ENCODE measurements at regions not wholly inside any gene's neighbourhood (a gene's known extent, or its start where the extent isn't known, plus 50 kb on each side); places are given as distances from the start of the nearest gene placed in this dataset.

DNA sequence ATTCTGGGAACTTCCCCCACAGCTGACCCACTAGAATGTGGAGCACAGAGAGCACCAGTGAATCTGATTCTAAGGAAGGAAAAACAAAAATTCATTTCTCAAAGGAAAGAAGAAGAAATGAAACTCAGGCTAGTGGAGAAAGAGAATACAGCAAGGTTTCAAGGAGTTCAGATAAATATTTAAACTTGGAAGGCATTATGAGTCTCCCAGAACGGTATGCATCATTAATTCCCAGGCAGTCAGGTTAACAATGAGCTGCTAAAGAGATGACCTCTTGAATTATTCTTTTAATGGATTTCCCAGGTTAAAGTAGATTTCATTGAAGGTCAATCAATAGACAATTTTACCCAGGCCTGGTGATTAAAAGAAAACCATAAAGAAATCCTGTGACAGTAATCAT is 103.6 kb upstream of the KAZN start:
- Mint-ChIP-seq H3K27ac (ENCODE audit: low read depth, unreplicated experiment) (no peak overlapping the region), H3K4me3 (ENCODE audit: unreplicated experiment) (no peak overlapping the region), H3K27me3 (ENCODE audit: insufficient read depth, unreplicated experiment) (no peaks in the 10 kb centered on the region), H3K4me1 (ENCODE audit: insufficient read depth, unreplicated experiment) (no peaks in the 10 kb centered on the region), H3K36me3 (ENCODE audit: insufficient read depth, unreplicated experiment) (no peaks in the 10 kb centered on the region), H3K9me3 (ENCODE audit: unreplicated experiment) (no peaks in the 10 kb centered on the region)
- POLR2A ChIA-PET: interaction anchor here (0.8 kb wide), 1 partner anchor 22 kb away, joined by 3 read pairs; no protein-coding TSS in a partner anchor
- intact Hi-C loops (cut with micrococcal nuclease): no loop called here
- CTCF ChIA-PET: no interaction called here
- BruUV-seq (replicated peaks): no TSS peak
- DNase-seq (ENCODE audit: unreplicated experiment): no peak
- TF ChIP-seq, protein P1, sequence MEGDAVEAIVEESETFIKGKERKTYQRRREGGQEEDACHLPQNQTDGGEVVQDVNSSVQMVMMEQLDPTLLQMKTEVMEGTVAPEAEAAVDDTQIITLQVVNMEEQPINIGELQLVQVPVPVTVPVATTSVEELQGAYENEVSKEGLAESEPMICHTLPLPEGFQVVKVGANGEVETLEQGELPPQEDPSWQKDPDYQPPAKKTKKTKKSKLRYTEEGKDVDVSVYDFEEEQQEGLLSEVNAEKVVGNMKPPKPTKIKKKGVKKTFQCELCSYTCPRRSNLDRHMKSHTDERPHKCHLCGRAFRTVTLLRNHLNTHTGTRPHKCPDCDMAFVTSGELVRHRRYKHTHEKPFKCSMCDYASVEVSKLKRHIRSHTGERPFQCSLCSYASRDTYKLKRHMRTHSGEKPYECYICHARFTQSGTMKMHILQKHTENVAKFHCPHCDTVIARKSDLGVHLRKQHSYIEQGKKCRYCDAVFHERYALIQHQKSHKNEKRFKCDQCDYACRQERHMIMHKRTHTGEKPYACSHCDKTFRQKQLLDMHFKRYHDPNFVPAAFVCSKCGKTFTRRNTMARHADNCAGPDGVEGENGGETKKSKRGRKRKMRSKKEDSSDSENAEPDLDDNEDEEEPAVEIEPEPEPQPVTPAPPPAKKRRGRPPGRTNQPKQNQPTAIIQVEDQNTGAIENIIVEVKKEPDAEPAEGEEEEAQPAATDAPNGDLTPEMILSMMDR (IDR thresholded peaks at IDR 0.05; ENCODE audit: unreplicated experiment): no peak

DNA sequence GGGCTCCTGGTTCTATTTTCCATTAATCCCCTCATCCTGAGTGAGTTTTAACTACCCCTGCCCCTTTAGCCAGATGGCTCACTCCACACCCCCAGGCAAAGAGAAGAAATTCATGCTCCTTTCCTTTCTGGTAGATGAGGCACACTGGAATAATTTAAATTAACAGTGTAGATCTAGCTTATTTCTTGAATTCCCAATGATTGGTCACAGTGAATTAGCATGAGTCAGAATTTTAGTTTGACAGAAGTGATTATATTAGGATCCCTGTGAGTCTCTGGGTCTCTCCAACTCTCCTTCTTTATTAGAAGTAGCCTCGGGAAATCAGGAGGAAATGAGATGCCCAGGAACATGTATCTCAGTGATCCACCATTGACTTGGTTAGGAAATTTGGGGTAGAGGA is 103.1 kb upstream of the KAZN start:
- Mint-ChIP-seq H3K4me3 (ENCODE audit: unreplicated experiment) (no peak overlapping the region), H3K4me1 (ENCODE audit: insufficient read depth, unreplicated experiment) (no peaks in the 10 kb centered on the region), H3K27me3 (ENCODE audit: insufficient read depth, unreplicated experiment) (no peaks in the 10 kb centered on the region), H3K9me3 (ENCODE audit: unreplicated experiment) (no peaks in the 10 kb centered on the region), H3K36me3 (ENCODE audit: insufficient read depth, unreplicated experiment) (no peaks in the 10 kb centered on the region), H3K27ac (ENCODE audit: low read depth, unreplicated experiment) (no peak overlapping the region)
- ChIA-PET CTCF (no interaction called here), POLR2A (interaction anchor here (0.6 to 0.8 kb wide), 2 partner anchors 23 to 294 kb away, joined by 3 read pairs; no protein-coding TSS in a partner anchor)
- TF ChIP-seq, protein P1 (IDR thresholded peaks at IDR 0.05; ENCODE audit: unreplicated experiment): no peak
- BruUV-seq (replicated peaks): no TSS peak
- no peak for DNase-seq (ENCODE audit: unreplicated experiment)
- intact Hi-C loops (cut with micrococcal nuclease): no loop called here

DNA sequence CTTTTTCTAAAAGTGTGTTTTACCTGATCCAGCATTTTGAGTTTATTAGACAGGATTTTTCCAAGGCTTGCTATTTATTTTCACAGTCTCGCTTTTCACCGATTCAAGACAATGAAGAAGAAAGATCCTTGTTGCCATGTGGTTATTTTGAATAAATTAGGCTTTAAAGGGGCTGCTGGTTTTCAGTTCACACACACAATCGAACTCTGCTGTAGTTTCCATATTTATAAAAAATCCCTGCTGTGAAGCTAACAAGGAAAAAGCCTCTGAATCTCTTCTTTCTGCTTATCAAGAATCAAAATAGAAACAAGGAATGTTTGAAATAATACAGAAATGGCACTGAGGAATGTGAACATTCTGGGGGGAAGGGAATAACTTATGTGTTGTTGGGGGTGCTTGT is 102.5 kb upstream of the KAZN start:
- DNase-seq (ENCODE audit: unreplicated experiment): no peak
- H3K4me1 Mint-ChIP-seq (ENCODE audit: insufficient read depth, unreplicated experiment): no peaks in the 10 kb centered on the region
- BruUV-seq (replicated peaks): no TSS peak
- no peaks in the 10 kb centered on the region for H3K27me3 Mint-ChIP-seq (ENCODE audit: insufficient read depth, unreplicated experiment)
- H3K36me3 Mint-ChIP-seq (ENCODE audit: insufficient read depth, unreplicated experiment): no peaks in the 10 kb centered on the region
- TF ChIP-seq, protein P1 (IDR thresholded peaks at IDR 0.05; ENCODE audit: unreplicated experiment): no peak
- no peak overlapping the region for H3K4me3 Mint-ChIP-seq (ENCODE audit: unreplicated experiment)
- intact Hi-C loops (cut with micrococcal nuclease): no loop called here
- no peak overlapping the region for H3K27ac Mint-ChIP-seq (ENCODE audit: low read depth, unreplicated experiment)
- H3K9me3 Mint-ChIP-seq (ENCODE audit: unreplicated experiment): no peaks in the 10 kb centered on the region
- ChIA-PET POLR2A (interaction anchor here (0.6 to 1.1 kb wide), 2 partner anchors 22 to 295 kb away, joined by 3 read pairs; no protein-coding TSS in a partner anchor), CTCF (no interaction called here)

DNA sequence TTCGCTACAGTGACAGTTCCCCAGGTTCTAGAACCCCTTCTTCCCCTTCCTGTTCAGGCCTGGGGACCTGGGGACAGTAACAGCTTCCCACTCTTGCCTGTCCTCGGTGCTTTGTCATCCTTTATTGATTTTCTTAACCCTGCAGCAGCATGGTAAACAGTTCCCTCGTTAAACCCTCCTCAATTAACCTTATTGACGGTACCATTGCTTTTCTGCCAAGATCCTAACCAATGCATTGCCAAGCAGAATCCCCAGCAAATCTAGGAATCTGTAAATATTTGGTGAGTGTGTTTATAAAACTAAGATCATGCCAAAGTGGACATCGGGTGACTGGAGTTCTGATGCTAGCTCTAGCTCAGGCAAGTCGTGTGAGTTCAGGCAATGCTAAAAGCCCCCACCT is 99.6 kb upstream of the KAZN start:
- TF ChIP-seq, protein P1 (IDR thresholded peaks at IDR 0.05; ENCODE audit: unreplicated experiment): no peak
- Mint-ChIP-seq H3K4me1 (ENCODE audit: insufficient read depth, unreplicated experiment) (no peaks in the 10 kb centered on the region), H3K27me3 (ENCODE audit: insufficient read depth, unreplicated experiment) (no peaks in the 10 kb centered on the region), H3K36me3 (ENCODE audit: insufficient read depth, unreplicated experiment) (no peaks in the 10 kb centered on the region), H3K4me3 (ENCODE audit: unreplicated experiment) (no peak overlapping the region), H3K9me3 (ENCODE audit: unreplicated experiment) (no peaks in the 10 kb centered on the region), H3K27ac (ENCODE audit: low read depth, unreplicated experiment) (no peak overlapping the region)
- ChIA-PET CTCF (no interaction called here), POLR2A (no interaction called here)
- intact Hi-C loops (cut with micrococcal nuclease): no loop called here
- no peak for DNase-seq (ENCODE audit: unreplicated experiment)
- BruUV-seq (replicated peaks): no TSS peak

Data from MCF 10A (cell line).